H1 (cell line): ENCODE measurements at regions not wholly inside any gene's neighbourhood (a gene's known extent, or its start where the extent isn't known, plus 50 kb on each side); places are given as distances from the start of the nearest gene placed in this dataset.

Experiments used
- CTCF ChIA-PET: fragments of 300-600 bp; sonication (Branson Sonifier 250); formaldehyde crosslinking; loops from one replicate; lab custom pipeline; 2021; ENCODE audit not compliant: partially characterized antibody; lab: Charles Lee
- POLR2A ChIA-PET: fragments of 300-600 bp; sonication (Branson Sonifier 250); formaldehyde crosslinking; loops from one replicate; lab custom pipeline; 2021; ENCODE audit warnings: inconsistent platforms; ENCODE audit not compliant: partially characterized antibody; lab: Charles Lee
- DNase-seq, 2 experiments: peaks; one replicate each; pipeline versions ENCODE4 v3.0.0 to v3.0.0-alpha.2; 2010 to 2022; ENCODE audit warnings: low spot score in 2 of 2, low read depth in 1 of 2, mixed read lengths in 1 of 2
- FAIRE-seq: peaks from 2 replicates; lab custom pipeline; 2011; peaks lifted over from hg19 to GRCh38; lab: Jason Lieb, UNC
- H2AFZ ChIP-seq: 2 replicates; pipeline ENCODE4 v1.8.1; 2012; ENCODE audit warnings: low read length, inconsistent platforms
- H2AK5ac ChIP-seq: 2 replicates; pipeline ENCODE4 v1.6.1; 2013; ENCODE audit warnings: low read depth, low read length
- H2BK120ac ChIP-seq: replicated peaks from 2 replicates; pipeline ENCODE3; 2013; ENCODE audit warnings: low read depth, low read length, inconsistent platforms
- H2BK12ac ChIP-seq: 2 replicates; pipeline ENCODE4 v1.6.1; 2013; ENCODE audit warnings: low read depth, low read length
- H2BK15ac ChIP-seq: 2 replicates; pipeline ENCODE4 v1.6.1; 2013; ENCODE audit warnings: low read length
- H2BK20ac ChIP-seq: 2 replicates; pipeline ENCODE4 v1.6.1; 2013; ENCODE audit warnings: low read length
- H2BK5ac ChIP-seq: 2 replicates; pipeline ENCODE4 v1.6.1; 2013; ENCODE audit warnings: low read depth, low read length
- H3K14ac ChIP-seq: 2 replicates; pipeline ENCODE4 v1.6.1; 2013; ENCODE audit warnings: inconsistent platforms; ENCODE audit not compliant: insufficient read length
- H3K18ac ChIP-seq: 2 replicates; pipeline ENCODE4 v1.6.1; 2013; ENCODE audit warnings: low read length; ENCODE audit errors: extremely low read depth
- H3K23ac ChIP-seq: 2 replicates; pipeline ENCODE4 v1.6.1; 2013; ENCODE audit warnings: inconsistent platforms; ENCODE audit not compliant: insufficient read length
- H3K23me2 ChIP-seq: 2 replicates; pipeline ENCODE4 v1.6.1; 2013; ENCODE audit warnings: low read depth, low read length
- H3K27ac ChIP-seq: 2 replicates; pipeline ENCODE4 v1.6.1; 2011; ENCODE audit warnings: low read depth, low read length, inconsistent platforms
- H3K27me3 ChIP-seq, 4 experiments: replicated peaks in 1 of 4; 1 replicate in 1 of 4; 2 replicates in 3 of 4; pipeline versions ENCODE4 v1.6.1 to v1.8.1; 2011 to 2013; ENCODE audit warnings: low read length in 3 of 4, mild to moderate bottlenecking in 3 of 4, inconsistent platforms in 2 of 4, mixed read lengths in 2 of 4, moderate library complexity in 1 of 4; ENCODE audit not compliant: control insufficient read depth in 3 of 4, insufficient read depth in 3 of 4; ENCODE audit errors: extremely low read depth in 1 of 4
- H3K36me3 ChIP-seq, 4 experiments: 2 replicates each; pipeline versions ENCODE4 v1.6.1 to v1.8.1; 2011 to 2013; ENCODE audit warnings: mild to moderate bottlenecking in 4 of 4, low read length in 3 of 4, moderate library complexity in 2 of 4, control low read depth in 1 of 4, inconsistent platforms in 1 of 4; ENCODE audit not compliant: insufficient read depth in 4 of 4, control insufficient read depth in 2 of 4
- H3K4ac ChIP-seq: replicated peaks from 2 replicates; pipeline ENCODE3; 2013; ENCODE audit warnings: low read length, low read depth, mixed read lengths, inconsistent platforms; ENCODE audit not compliant: insufficient read length
- H3K4me1 ChIP-seq, 4 experiments: replicated peaks in 1 of 4; 1 replicate in 1 of 4; 2 replicates in 3 of 4; pipeline versions ENCODE4 v1.6.1 to v1.8.1; 2011 to 2013; ENCODE audit warnings: low read length in 3 of 4, inconsistent platforms in 2 of 4, mixed read lengths in 1 of 4; ENCODE audit not compliant: insufficient read depth in 4 of 4, control insufficient read depth in 3 of 4
- H3K4me2 ChIP-seq, 2 experiments: 2 replicates each; pipeline versions ENCODE4 v1.6.1 to v1.8.1; 2011 to 2013; ENCODE audit warnings: low read depth in 2 of 2, low read length in 2 of 2, control low read depth in 1 of 2, inconsistent platforms in 1 of 2, mild to moderate bottlenecking in 1 of 2; ENCODE audit not compliant: insufficient read depth in 1 of 2
- H3K4me3 ChIP-seq, 4 experiments: fragments of 200-600, 300-600 bp in 1 of 4; sonication (generic), shearing (Covaris generic), sonication (Bioruptor Twin) in 1 of 4; 2 replicates each; pipeline versions ENCODE4 v1.5.1 to v1.8.1; 2011 to 2016; ENCODE audit warnings: low read length in 4 of 4, low read depth in 3 of 4, control low read depth in 2 of 4, inconsistent platforms in 2 of 4, mild to moderate bottlenecking in 2 of 4, mixed read lengths in 1 of 4, moderate library complexity in 1 of 4; ENCODE audit not compliant: insufficient read depth in 2 of 4; ENCODE audit errors: extremely low read depth in 1 of 4
- H3K56ac ChIP-seq: replicated peaks from 2 replicates; pipeline ENCODE3; 2013; ENCODE audit warnings: low read depth, mild to moderate bottlenecking, mixed read lengths, low read length, inconsistent platforms; ENCODE audit not compliant: insufficient read length
- H3K79me1 ChIP-seq: 2 replicates; pipeline ENCODE4 v1.6.1; 2013; ENCODE audit warnings: low read depth, low read length, control low read depth
- H3K79me2 ChIP-seq, 2 experiments: 2 replicates each; pipeline versions ENCODE4 v1.6.1 to v1.8.1; 2012 to 2013; ENCODE audit warnings: low read length in 2 of 2, mild to moderate bottlenecking in 2 of 2, inconsistent platforms in 1 of 2; ENCODE audit not compliant: insufficient read depth in 2 of 2, control insufficient read depth in 1 of 2
- H3K9ac ChIP-seq, 4 experiments: replicated peaks in 1 of 4; 1 replicate in 1 of 4; 2 replicates in 3 of 4; pipeline versions ENCODE4 v1.6.1 to v1.8.1; 2011 to 2013; ENCODE audit warnings: low read depth in 3 of 4, low read length in 3 of 4, control low read depth in 2 of 4, mild to moderate bottlenecking in 2 of 4, moderate library complexity in 2 of 4, inconsistent platforms in 1 of 4; ENCODE audit errors: extremely low read depth in 1 of 4
- H3K9me3 ChIP-seq, 2 experiments: 2 replicates each; pipeline versions ENCODE4 v1.6.1 to v1.8.1; 2012 to 2013; ENCODE audit warnings: mild to moderate bottlenecking in 2 of 2, moderate library complexity in 2 of 2, control low read depth in 1 of 2, inconsistent platforms in 1 of 2, low read depth in 1 of 2, low read length in 1 of 2, mixed read lengths in 1 of 2; ENCODE audit not compliant: insufficient read depth in 2 of 2
- H4K20me1 ChIP-seq, 2 experiments: replicated peaks in 1 of 2; 2 replicates each; pipeline versions ENCODE3 to v1.8.1; 2011 to 2013; ENCODE audit warnings: inconsistent platforms in 2 of 2, low read length in 2 of 2, mild to moderate bottlenecking in 1 of 2; ENCODE audit not compliant: insufficient read depth in 2 of 2, control insufficient read depth in 1 of 2
- H4K5ac ChIP-seq: 2 replicates; pipeline ENCODE4 v1.6.1; 2013; ENCODE audit warnings: low read length, low read depth, mixed read lengths, inconsistent platforms; ENCODE audit not compliant: insufficient read length
- H4K8ac ChIP-seq: 2 replicates; pipeline ENCODE4 v1.8.0; 2013; ENCODE audit warnings: mild to moderate bottlenecking, moderate library complexity, low read length, inconsistent platforms; ENCODE audit not compliant: insufficient read depth; ENCODE audit errors: extremely low read depth
- H4K91ac ChIP-seq: replicated peaks from 2 replicates; pipeline ENCODE3; 2013; ENCODE audit warnings: low read length, mixed read lengths, inconsistent platforms; ENCODE audit not compliant: insufficient read length
- SUZ12 ChIP-seq: fragments of 200-600 bp; sonication (generic); IDR thresholded peaks from 2 replicates; pipeline ENCODE4 v1.6.1; 2012; ENCODE audit warnings: mild to moderate bottlenecking, inconsistent platforms, low read length, moderate library complexity, mixed read lengths

DNA sequence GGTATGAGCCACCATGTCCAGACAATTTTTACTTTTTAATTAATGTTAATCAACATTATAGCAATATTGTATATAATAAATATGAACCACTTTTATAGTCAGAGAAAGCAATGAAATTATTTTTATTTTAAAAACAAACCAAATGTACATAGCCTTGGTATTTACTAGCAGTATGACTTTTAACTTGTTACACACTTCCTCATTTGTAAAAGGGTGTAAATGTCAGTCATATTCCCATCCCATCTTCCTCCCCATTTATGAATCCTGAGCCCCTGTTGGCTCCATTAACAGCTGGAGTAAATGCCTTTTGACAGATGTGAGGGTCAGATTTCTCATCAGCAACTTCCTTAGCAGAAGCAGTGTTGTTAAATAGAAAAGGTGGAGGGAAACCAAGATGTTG lies 179.6 kb upstream of the SPRY1 start:
- H4K8ac ChIP-seq, result no peak overlapping the region
- H3K4ac ChIP-seq, result no peak overlapping the region
- no peaks in the 10 kb centered on the region for H3K79me2 ChIP-seq
- no peaks in the 10 kb centered on the region for H3K23me2 ChIP-seq
- H3K4me1 ChIP-seq, result no peaks in the 10 kb centered on the region
- no peak overlapping the region for H2BK5ac ChIP-seq
- no peak overlapping the region for H3K4me2 ChIP-seq
- H3K14ac ChIP-seq, result no peak overlapping the region
- TF ChIP-seq SUZ12, result no peak
- no peaks in the 10 kb centered on the region for H3K36me3 ChIP-seq
- FAIRE-seq (no peak), DNase-seq (no peak)
- no peak overlapping the region for H2AFZ ChIP-seq
- H2BK12ac ChIP-seq, result no peak overlapping the region
- H2AK5ac ChIP-seq, result no peak overlapping the region
- H3K27ac ChIP-seq, result no peak overlapping the region
- ChIA-PET POLR2A (no interaction called here), CTCF (no interaction called here)
- H2BK20ac ChIP-seq, result no peak overlapping the region
- H3K4me3 ChIP-seq, result no peak overlapping the region
- H4K20me1 ChIP-seq, result no peaks in the 10 kb centered on the region
- no peak overlapping the region for H3K18ac ChIP-seq
- no peak overlapping the region for H3K56ac ChIP-seq
- no peak overlapping the region for H3K9ac ChIP-seq
- H4K91ac ChIP-seq, result no peak overlapping the region
- no peak overlapping the region for H4K5ac ChIP-seq
- H3K9me3 ChIP-seq, result no peaks in the 10 kb centered on the region
- no peak overlapping the region for H3K23ac ChIP-seq
- no peak overlapping the region for H2BK120ac ChIP-seq
- no peaks in the 10 kb centered on the region for H3K79me1 ChIP-seq
- no peaks in the 10 kb centered on the region for H3K27me3 ChIP-seq
- no peak overlapping the region for H2BK15ac ChIP-seq
